ENCODE measurements at regions not wholly inside any gene's neighbourhood (a gene's known extent, or its start where the extent isn't known, plus 50 kb on each side); places are given as distances from the start of the nearest gene placed in this dataset.

- Histone ChIP-seq H3K4me3 (replicated peaks in 1 of 4; ENCODE audit: control extremely low read depth in 1 of 4, insufficient read depth in 1 of 4, low read depth in 3 of 4, low read length in 4 of 4) (no peak overlapping the region), H2AFZ (ENCODE audit: low read length) (no peak overlapping the region), H4K20me1 (ENCODE audit: control insufficient read depth, extremely low read depth, insufficient read depth, low read length) (no peaks in the 10 kb centered on the region), H3K36me3 (ENCODE audit: control insufficient read depth, insufficient read depth, low read length) (no peaks in the 10 kb centered on the region), H3K4me1 (ENCODE audit: control insufficient read depth, extremely low read depth, insufficient read depth, low read length) (no peaks in the 10 kb centered on the region), H3K27ac (ENCODE audit: insufficient read depth, low read length) (no peak overlapping the region), H3K4me2 (ENCODE audit: extremely low read depth, insufficient read depth, low read length) (no peak overlapping the region), H3K79me2 (ENCODE audit: control insufficient read depth, insufficient read depth, low read length) (no peaks in the 10 kb centered on the region), H3K9me3 (ENCODE audit: control insufficient read depth, insufficient read depth, low read depth, low read length) (no peaks in the 10 kb centered on the region), H3K9ac (ENCODE audit: insufficient read depth, low read length) (no peak overlapping the region), H3K27me3 (ENCODE audit: control insufficient read depth, insufficient read depth, low read length) (no peaks in the 10 kb centered on the region)
- peak in 1 of 2 donors; percentile 11 for DNase-seq (ENCODE audit: low read depth in 2 of 2)
- TF ChIP-seq CTCF (conservative IDR thresholded peaks at IDR 0.05 in 1 of 2, IDR thresholded peaks at IDR 0.05 in 1 of 2; ENCODE audit: low read depth in 1 of 2, low read length in 2 of 2) (no peak), EZH2 (IDR thresholded peaks at IDR 0.05; ENCODE audit: low read length, missing control alignments) (no peak)
These were observed 181.5 kb upstream of the PELI2 start for GRCh38 chr14:55936691-55937090.

GRCh38 chr14:55938249-55938791 lies 179.9 kb upstream of the PELI2 start:
- Histone ChIP-seq H3K79me2 (ENCODE audit: control insufficient read depth, insufficient read depth, low read length) (no peaks in the 10 kb centered on the region), H3K4me1 (ENCODE audit: control insufficient read depth, extremely low read depth, insufficient read depth, low read length) (no peaks in the 10 kb centered on the region), H3K9ac (ENCODE audit: insufficient read depth, low read length) (no peak overlapping the region), H3K4me2 (ENCODE audit: extremely low read depth, insufficient read depth, low read length) (no peak overlapping the region), H4K20me1 (ENCODE audit: control insufficient read depth, extremely low read depth, insufficient read depth, low read length) (no peaks in the 10 kb centered on the region), H2AFZ (ENCODE audit: low read length) (no peak overlapping the region), H3K27me3 (ENCODE audit: control insufficient read depth, insufficient read depth, low read length) (no peaks in the 10 kb centered on the region), H3K27ac (ENCODE audit: insufficient read depth, low read length) (no peak overlapping the region), H3K4me3 (replicated peaks in 1 of 4; ENCODE audit: control extremely low read depth in 1 of 4, insufficient read depth in 1 of 4, low read depth in 3 of 4, low read length in 4 of 4) (no peak overlapping the region), H3K36me3 (ENCODE audit: control insufficient read depth, insufficient read depth, low read length) (no peaks in the 10 kb centered on the region), H3K9me3 (ENCODE audit: control insufficient read depth, insufficient read depth, low read depth, low read length) (no peaks in the 10 kb centered on the region)
- TF ChIP-seq EZH2 (IDR thresholded peaks at IDR 0.05; ENCODE audit: low read length, missing control alignments) = no peak
- no peak for TF ChIP-seq CTCF (conservative IDR thresholded peaks at IDR 0.05 in 1 of 2, IDR thresholded peaks at IDR 0.05 in 1 of 2; ENCODE audit: low read depth in 1 of 2, low read length in 2 of 2)
- DNase-seq (ENCODE audit: low read depth in 2 of 2) = peak; percentile 21 to 58

- no peaks in the 10 kb centered on the region for H4K20me1 ChIP-seq (ENCODE audit: control insufficient read depth, extremely low read depth, insufficient read depth, low read length)
- no peak overlapping the region for H3K4me2 ChIP-seq (ENCODE audit: extremely low read depth, insufficient read depth, low read length)
- no peaks in the 10 kb centered on the region for H3K9me3 ChIP-seq (ENCODE audit: control insufficient read depth, insufficient read depth, low read depth, low read length)
- no peak for DNase-seq (ENCODE audit: low read depth in 2 of 2)
- no peaks in the 10 kb centered on the region for H3K36me3 ChIP-seq (ENCODE audit: control insufficient read depth, insufficient read depth, low read length)
- no peaks in the 10 kb centered on the region for H3K79me2 ChIP-seq (ENCODE audit: control insufficient read depth, insufficient read depth, low read length)
- no peaks in the 10 kb centered on the region for H3K4me1 ChIP-seq (ENCODE audit: control insufficient read depth, extremely low read depth, insufficient read depth, low read length)
- H3K27ac ChIP-seq (ENCODE audit: insufficient read depth, low read length) = no peak overlapping the region
- H2AFZ ChIP-seq (ENCODE audit: low read length) = no peak overlapping the region
- TF ChIP-seq EZH2 (IDR thresholded peaks at IDR 0.05; ENCODE audit: low read length, missing control alignments) (no peak), CTCF (conservative IDR thresholded peaks at IDR 0.05 in 1 of 2, IDR thresholded peaks at IDR 0.05 in 1 of 2; ENCODE audit: low read depth in 1 of 2, low read length in 2 of 2) (no peak)
- no peak overlapping the region for H3K9ac ChIP-seq (ENCODE audit: insufficient read depth, low read length)
- H3K27me3 ChIP-seq (ENCODE audit: control insufficient read depth, insufficient read depth, low read length) = no peaks in the 10 kb centered on the region
- H3K4me3 ChIP-seq (replicated peaks in 1 of 4; ENCODE audit: control extremely low read depth in 1 of 4, insufficient read depth in 1 of 4, low read depth in 3 of 4, low read length in 4 of 4) = no peak overlapping the region
These were observed 176.0 kb upstream of the PELI2 start for GRCh38 chr14:55942076-55942654.
